ENCODE measurements at regions not wholly inside any gene's neighbourhood (a gene's known extent, or its start where the extent isn't known, plus 50 kb on each side); places are given as distances from the start of the nearest gene placed in this dataset.

- TF ChIP-seq CTCF (IDR thresholded peaks at IDR 0.05; ENCODE audit: insufficient read depth, low read length, poor library complexity, severe bottlenecking) (no peak), EZH2phosphoT487 (conservative IDR thresholded peaks at IDR 0.05; ENCODE audit: low read length) (no peak)
Measured at GRCh38 chr9:7366121-7366520, 433.5 kb downstream of the DMAC1 start.

Data from SU-DHL-6 (cell line).